ENCODE measurements at regions not wholly inside any gene's neighbourhood (a gene's known extent, or its start where the extent isn't known, plus 50 kb on each side); places are given as distances from the start of the nearest gene placed in this dataset.

DNA sequence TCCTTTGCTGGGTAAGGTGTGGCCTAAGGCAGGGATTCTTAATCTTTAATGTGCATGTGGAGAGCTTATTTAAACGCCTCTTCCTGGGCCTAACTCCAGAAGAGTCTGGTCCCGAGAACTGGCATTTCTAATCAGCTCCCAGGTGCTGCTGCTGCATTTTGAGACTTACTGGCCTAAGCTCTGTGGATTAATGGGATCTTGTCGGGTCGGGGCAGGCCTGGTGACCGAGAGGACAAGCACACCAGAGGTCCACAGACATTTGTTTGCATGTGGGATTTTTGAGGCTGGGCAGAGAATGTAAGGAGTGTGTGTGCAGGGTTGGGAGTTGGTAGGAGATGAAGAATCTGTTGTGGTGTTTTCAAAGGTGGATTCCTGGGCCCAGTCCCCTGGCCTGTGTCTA is 95.0 kb upstream of the DAP start:
- H3K36me3 Mint-ChIP-seq (ENCODE audit: low read depth) = no peaks in the 10 kb centered on the region
- peaks cover 7% of the 10 kb centered on the region for H3K27me3 Mint-ChIP-seq
- ChIA-PET POLR2A (no interaction called here), CTCF (no interaction called here)
- no peak overlapping the region for H3K27ac Mint-ChIP-seq
- H3K4me3 Mint-ChIP-seq = no peak overlapping the region
- H3K4me1 Mint-ChIP-seq = no peaks in the 10 kb centered on the region
- H3K9me3 Mint-ChIP-seq = no peaks in the 10 kb centered on the region
- DNase-seq = no peak

DNA sequence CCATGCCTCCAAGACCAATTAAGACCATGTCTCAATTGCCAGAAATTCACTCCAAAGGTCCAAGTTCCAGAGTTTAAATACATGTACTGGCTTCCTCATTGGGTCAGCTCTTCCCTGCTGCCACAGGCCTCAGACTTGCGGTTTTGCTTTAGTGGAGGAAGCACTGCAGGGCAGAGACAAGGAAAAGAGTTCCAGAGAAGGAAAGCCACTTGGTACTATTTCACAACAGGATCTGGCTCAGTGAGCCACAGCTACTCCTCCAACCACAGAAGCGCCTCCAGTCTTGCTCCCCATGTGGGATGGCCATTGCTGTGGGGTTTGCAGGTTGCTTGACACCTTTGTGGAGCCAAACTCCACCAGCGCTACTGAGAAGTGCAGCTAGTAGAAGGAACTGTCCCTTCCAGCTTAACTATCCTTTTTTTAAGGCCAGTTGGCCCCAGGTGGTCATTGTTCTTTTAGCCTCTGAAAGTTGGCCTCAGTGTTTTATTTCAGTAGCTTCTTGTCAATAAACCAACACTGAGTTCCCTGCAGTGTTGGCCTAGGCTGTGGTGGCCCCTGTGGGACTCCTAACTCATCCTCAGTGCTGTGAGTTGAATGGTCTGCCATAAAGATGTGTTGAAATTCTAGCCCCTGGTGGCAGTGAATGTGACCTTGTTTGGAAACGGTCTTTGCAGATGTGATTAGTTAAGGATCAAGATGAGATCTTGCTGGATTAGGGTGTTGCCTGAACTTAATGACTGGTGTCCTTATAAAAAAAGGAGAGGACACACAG is 93.7 kb upstream of the DAP start:
- Mint-ChIP-seq H3K4me1 (no peaks in the 10 kb centered on the region), H3K27ac (no peak overlapping the region), H3K27me3 (peaks cover 6% of the 10 kb centered on the region), H3K4me3 (no peak overlapping the region), H3K9me3 (no peaks in the 10 kb centered on the region), H3K36me3 (ENCODE audit: low read depth) (no peaks in the 10 kb centered on the region)
- no peak for DNase-seq
- ChIA-PET CTCF (interaction anchor here (0.5 kb wide), 1 partner anchor 213 kb away, joined by 3 read pairs; no protein-coding TSS in a partner anchor), POLR2A (interaction anchor here (0.7 kb wide), 1 partner anchor 120 kb away, joined by 3 read pairs; no protein-coding TSS in a partner anchor)

DNA sequence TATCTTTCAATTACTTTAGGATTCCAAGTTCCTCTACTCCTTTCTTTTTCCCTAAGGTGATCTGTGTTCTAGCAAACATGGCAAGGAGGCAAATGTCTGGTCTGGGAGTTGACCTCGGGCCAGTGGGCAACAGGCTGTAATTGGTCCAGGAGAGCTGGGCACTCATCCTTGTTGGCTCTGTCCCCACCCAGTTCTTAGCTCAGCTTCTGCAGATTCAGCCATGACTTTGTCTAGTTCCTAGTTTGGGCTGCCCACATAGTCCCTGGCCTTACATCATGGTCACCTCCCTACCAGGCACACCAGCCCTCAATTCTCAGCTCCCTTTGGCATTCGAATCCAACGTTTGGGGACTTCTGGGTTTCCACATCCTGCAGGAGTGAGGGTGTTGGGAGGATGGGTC is 92.1 kb upstream of the DAP start:
- ChIA-PET POLR2A (no interaction called here), CTCF (no interaction called here)
- DNase-seq = no peak
- no peaks in the 10 kb centered on the region for H3K36me3 Mint-ChIP-seq (ENCODE audit: low read depth)
- peaks cover 6% of the 10 kb centered on the region for H3K27me3 Mint-ChIP-seq
- H3K9me3 Mint-ChIP-seq = no peaks in the 10 kb centered on the region
- H3K4me1 Mint-ChIP-seq = no peaks in the 10 kb centered on the region
- no peak overlapping the region for H3K4me3 Mint-ChIP-seq
- no peak overlapping the region for H3K27ac Mint-ChIP-seq

DNA sequence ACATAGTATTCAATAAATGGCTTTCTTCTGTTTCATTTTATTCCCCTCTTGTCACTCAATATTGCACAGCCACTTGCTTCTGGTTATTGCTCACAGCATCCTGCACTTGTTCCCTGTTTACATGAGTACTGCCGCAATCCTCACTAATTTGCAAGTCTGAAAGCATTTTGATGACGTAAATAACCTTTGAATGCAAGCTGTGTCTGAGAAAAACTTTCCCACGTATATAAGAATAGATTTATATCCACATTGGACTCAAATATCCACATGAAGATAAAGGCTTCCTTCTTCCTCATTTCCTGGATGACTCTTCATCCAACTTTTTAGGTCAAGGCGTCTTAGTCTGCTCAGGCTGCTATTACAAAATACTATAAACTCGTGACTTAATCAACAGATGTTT is 88.2 kb upstream of the DAP start:
- ChIA-PET CTCF (no interaction called here), POLR2A (no interaction called here)
- Mint-ChIP-seq H3K4me3 (no peak overlapping the region), H3K4me1 (no peaks in the 10 kb centered on the region), H3K9me3 (peaks cover 5% of the 10 kb centered on the region), H3K36me3 (ENCODE audit: low read depth) (no peaks in the 10 kb centered on the region), H3K27me3 (peaks cover 18% of the 10 kb centered on the region), H3K27ac (no peak overlapping the region)
- DNase-seq = no peak

DNA sequence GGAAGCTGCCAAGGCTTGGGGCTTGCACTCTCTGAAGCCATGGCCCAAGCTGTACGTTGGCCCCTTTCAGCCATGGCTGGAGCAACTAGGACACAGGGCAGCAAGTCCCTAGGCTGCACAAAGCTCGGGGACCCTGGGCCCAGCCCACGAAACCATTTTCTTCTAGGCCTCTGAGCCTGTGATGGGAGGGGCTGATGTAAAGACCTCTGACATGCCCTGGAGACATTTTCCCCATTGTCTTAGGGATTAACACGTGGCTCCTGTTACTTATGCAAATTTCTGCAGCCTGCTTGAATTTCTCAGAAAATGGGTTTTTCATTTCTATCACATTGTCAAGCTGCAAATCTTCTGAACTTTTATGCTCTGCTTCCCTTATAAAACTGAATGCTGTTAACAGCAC is 83.0 kb upstream of the DAP start:
- no peak for DNase-seq
- peaks cover 7% of the 10 kb centered on the region for H3K9me3 Mint-ChIP-seq
- no peak overlapping the region for H3K27ac Mint-ChIP-seq
- H3K4me3 Mint-ChIP-seq = no peak overlapping the region
- H3K4me1 Mint-ChIP-seq = no peaks in the 10 kb centered on the region
- no peaks in the 10 kb centered on the region for H3K36me3 Mint-ChIP-seq (ENCODE audit: low read depth)
- CTCF ChIA-PET = no interaction called here
- POLR2A ChIA-PET = no interaction called here
- H3K27me3 Mint-ChIP-seq = peaks cover 19% of the 10 kb centered on the region

DNA sequence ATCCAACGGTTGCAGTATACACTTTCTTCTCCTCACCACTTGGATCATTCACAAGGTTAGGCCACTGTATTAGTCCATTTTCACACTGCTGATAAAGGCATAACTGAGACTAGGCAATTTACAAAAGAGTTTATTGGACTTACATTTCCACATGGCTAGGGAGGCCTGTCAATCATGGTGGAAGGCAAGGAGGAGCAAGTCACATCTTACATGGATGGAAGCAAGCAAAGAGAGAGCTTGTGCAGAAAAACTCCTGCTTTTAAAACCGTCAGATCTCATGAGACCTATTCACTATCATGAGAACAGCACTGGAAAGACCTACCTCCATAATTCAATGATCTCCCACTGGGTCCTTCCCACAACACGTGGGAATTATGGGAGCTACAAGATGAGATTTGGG is 81.8 kb upstream of the DAP start:
- Mint-ChIP-seq H3K9me3 (peaks cover 7% of the 10 kb centered on the region), H3K27me3 (peaks cover 19% of the 10 kb centered on the region), H3K27ac (no peak overlapping the region), H3K36me3 (ENCODE audit: low read depth) (no peaks in the 10 kb centered on the region), H3K4me1 (no peaks in the 10 kb centered on the region), H3K4me3 (no peak overlapping the region)
- CTCF ChIA-PET = no interaction called here
- no peak for DNase-seq
- POLR2A ChIA-PET = no interaction called here

DNA sequence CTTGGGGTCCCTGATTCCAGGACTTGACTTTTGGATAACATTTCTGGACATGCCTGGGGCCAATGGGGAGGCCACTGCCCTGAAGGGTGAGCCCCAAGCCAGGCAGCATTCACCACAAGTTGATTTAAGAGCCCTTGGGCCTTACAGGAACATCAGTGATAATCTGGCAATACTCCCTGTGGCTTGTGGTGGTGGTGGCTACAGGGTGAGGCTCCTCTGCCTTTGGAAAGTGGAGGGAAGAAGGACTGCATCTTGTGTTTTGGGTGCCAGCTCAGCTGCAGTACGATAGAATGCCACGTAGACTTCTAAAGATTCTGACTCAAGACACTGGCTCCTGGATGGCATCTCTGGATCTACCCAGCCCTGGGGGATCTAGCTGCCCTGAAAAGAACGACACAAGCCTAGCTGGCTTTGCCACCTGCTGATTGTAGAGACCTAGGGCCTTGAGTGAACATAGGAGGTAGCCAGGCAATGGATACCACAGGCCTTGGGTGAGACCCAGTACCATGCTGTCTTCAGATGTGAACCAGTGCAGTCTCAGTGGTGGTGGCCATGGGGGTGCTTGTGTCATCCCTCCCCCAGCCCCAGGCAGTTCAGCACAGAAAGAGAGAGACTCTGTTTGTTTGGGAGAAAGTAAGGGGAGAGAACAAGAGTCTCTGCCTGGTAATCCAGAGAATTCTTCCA is 79.0 kb upstream of the DAP start:
- CTCF ChIA-PET = no interaction called here
- DNase-seq = no peak
- H3K4me3 Mint-ChIP-seq = no peak overlapping the region
- no peaks in the 10 kb centered on the region for H3K36me3 Mint-ChIP-seq (ENCODE audit: low read depth)
- POLR2A ChIA-PET = no interaction called here
- H3K27ac Mint-ChIP-seq = no peak overlapping the region
- no peaks in the 10 kb centered on the region for H3K4me1 Mint-ChIP-seq
- H3K9me3 Mint-ChIP-seq = peaks cover 7% of the 10 kb centered on the region
- H3K27me3 Mint-ChIP-seq = peaks cover 9% of the 10 kb centered on the region

DNA sequence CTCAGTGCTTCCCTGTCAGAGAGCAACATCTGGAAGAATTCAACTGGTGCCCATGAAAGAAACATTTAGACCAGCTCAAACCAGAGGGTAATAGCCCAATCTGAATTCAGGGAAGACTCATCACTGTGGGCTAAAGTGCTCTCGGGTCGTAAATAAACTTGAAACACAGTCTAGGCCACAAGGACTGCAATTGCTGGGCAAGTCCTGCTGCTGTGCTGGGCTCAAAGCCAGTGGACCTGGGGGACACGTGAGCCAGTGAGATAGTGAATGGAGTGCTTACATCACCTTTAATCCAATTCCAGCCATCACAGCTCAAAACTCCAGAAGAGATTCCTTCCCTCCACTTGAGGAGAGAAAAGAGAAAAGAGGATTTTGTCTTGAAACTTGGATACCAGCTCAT is 78.1 kb upstream of the DAP start:
- ChIA-PET POLR2A (no interaction called here), CTCF (no interaction called here)
- H3K9me3 Mint-ChIP-seq = peaks cover 2% of the 10 kb centered on the region
- H3K4me3 Mint-ChIP-seq = no peak overlapping the region
- DNase-seq = no peak
- no peak overlapping the region for H3K27ac Mint-ChIP-seq
- no peaks in the 10 kb centered on the region for H3K36me3 Mint-ChIP-seq (ENCODE audit: low read depth)
- no peaks in the 10 kb centered on the region for H3K4me1 Mint-ChIP-seq
- H3K27me3 Mint-ChIP-seq = peaks cover 2% of the 10 kb centered on the region

DNA sequence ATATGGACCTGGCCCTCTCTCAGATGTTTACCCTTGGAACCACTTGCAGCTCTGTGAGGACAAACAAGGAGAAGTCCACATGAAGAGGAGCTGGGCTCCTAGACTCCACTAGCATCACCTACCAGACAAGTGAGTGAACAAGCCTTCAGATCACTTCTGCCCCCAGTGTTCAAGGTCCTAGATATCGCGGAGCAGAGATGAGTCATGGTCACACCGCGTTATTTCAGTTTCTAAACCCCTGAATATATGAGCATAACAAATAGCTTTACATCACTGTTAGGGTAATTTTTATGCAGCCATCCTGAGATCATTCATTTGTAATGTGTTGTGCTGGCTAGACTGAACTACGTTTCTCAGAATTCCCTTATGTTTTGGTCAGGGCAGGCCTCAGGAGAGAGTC is 77.0 kb upstream of the DAP start:
- Mint-ChIP-seq H3K27me3 (peaks cover 2% of the 10 kb centered on the region), H3K36me3 (ENCODE audit: low read depth) (no peaks in the 10 kb centered on the region), H3K9me3 (peaks cover 2% of the 10 kb centered on the region), H3K4me1 (no peaks in the 10 kb centered on the region), H3K27ac (no peak overlapping the region), H3K4me3 (no peak overlapping the region)
- CTCF ChIA-PET = interaction anchor here (1.7 kb wide), 1 partner anchor 14 kb away, joined by 5 read pairs; no protein-coding TSS in a partner anchor
- POLR2A ChIA-PET = no interaction called here
- no peak for DNase-seq

DNA sequence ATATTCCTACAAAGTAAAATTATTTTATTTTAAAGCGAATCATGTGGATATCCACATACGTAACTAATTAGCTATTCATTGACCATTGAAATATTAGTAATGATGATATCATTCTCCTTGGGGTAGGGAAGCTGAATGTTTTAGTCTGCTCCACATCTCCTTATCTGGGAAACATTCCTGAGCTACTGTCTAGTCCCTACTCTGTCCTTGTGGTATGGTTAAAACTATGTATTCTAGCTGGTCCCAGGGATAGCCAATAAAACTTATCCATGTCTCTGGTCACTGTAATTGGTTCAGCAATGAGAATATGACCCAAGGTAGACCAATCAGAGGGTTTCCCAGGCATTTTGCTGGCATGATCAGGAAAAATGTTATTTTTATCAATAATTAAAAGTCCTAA is 76.0 kb upstream of the DAP start:
- no peak for DNase-seq
- Mint-ChIP-seq H3K4me3 (no peak overlapping the region), H3K27ac (no peak overlapping the region), H3K27me3 (no peaks in the 10 kb centered on the region), H3K36me3 (ENCODE audit: low read depth) (no peaks in the 10 kb centered on the region), H3K9me3 (no peaks in the 10 kb centered on the region), H3K4me1 (no peaks in the 10 kb centered on the region)
- ChIA-PET POLR2A (no interaction called here), CTCF (interaction anchor here (1.7 kb wide), 1 partner anchor 13 kb away, joined by 5 read pairs; no protein-coding TSS in a partner anchor)

DNA sequence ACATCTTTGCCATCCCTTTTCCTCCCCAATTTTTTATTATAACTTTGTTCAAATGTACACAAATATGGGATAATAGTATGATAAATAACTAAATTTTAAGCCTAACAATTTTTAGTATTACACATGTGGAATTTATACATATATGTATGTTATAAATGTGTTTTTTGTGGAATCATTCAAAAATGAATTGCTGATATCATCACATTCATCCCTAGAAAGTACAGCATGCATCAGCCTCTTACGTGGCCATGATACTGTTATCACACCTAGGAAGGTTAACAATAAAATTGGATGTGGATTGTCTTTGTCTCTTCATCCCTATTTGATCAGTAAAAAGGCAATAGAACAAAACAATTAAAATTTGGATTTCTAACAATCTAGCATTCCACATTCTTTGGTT is 73.7 kb upstream of the DAP start:
- no peak overlapping the region for H3K27ac Mint-ChIP-seq
- ChIA-PET CTCF (no interaction called here), POLR2A (no interaction called here)
- no peaks in the 10 kb centered on the region for H3K36me3 Mint-ChIP-seq (ENCODE audit: low read depth)
- no peak for DNase-seq
- H3K27me3 Mint-ChIP-seq = no peaks in the 10 kb centered on the region
- H3K9me3 Mint-ChIP-seq = no peaks in the 10 kb centered on the region
- H3K4me3 Mint-ChIP-seq = no peak overlapping the region
- no peaks in the 10 kb centered on the region for H3K4me1 Mint-ChIP-seq

DNA sequence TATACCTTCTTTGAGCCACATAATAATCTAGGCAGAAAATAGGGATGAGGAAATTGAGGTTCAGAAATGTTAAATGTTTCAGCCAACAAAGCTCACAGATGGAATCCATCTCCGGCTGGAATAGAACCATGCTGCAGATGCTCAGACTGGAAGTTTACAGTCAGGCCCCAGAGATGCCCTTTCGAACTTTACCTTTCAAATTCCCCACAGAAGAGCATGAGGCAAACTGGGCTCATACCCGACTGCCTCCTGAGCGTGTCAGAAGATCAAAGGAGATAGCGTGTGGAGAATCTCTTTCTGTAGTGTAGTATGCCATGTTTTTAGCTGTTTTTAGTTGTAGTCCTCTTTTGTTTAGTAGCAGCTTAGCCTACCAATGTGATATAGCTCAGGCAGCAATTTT is 72.0 kb upstream of the DAP start:
- no peaks in the 10 kb centered on the region for H3K27me3 Mint-ChIP-seq
- ChIA-PET CTCF (no interaction called here), POLR2A (no interaction called here)
- no peak for DNase-seq
- no peak overlapping the region for H3K27ac Mint-ChIP-seq
- H3K9me3 Mint-ChIP-seq = no peaks in the 10 kb centered on the region
- H3K4me1 Mint-ChIP-seq = no peaks in the 10 kb centered on the region
- H3K36me3 Mint-ChIP-seq (ENCODE audit: low read depth) = no peaks in the 10 kb centered on the region
- H3K4me3 Mint-ChIP-seq = no peak overlapping the region

DNA sequence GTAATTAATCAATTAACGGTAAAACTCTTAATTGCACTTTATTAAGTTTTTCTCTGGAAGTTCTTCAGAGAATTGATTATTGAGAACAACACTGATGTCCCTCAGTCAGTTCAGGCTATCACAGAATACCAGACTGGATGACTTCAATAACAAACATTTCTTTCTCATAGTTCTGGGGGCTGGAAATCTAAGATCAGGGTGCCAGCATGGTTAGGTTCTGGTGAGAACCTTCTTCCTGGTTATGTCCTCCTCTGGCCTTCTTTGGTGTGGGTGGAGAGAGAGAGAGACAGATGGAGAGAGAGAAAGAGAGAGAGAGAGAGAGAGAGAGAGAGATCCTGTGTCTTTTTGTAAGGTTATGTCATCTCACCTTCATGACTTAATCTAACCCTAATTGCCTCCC is 71.4 kb upstream of the DAP start:
- CTCF ChIA-PET = no interaction called here
- Mint-ChIP-seq H3K4me1 (no peaks in the 10 kb centered on the region), H3K27ac (no peak overlapping the region), H3K9me3 (no peaks in the 10 kb centered on the region), H3K36me3 (ENCODE audit: low read depth) (no peaks in the 10 kb centered on the region), H3K4me3 (no peak overlapping the region), H3K27me3 (no peaks in the 10 kb centered on the region)
- no peak for DNase-seq
- POLR2A ChIA-PET = no interaction called here

DNA sequence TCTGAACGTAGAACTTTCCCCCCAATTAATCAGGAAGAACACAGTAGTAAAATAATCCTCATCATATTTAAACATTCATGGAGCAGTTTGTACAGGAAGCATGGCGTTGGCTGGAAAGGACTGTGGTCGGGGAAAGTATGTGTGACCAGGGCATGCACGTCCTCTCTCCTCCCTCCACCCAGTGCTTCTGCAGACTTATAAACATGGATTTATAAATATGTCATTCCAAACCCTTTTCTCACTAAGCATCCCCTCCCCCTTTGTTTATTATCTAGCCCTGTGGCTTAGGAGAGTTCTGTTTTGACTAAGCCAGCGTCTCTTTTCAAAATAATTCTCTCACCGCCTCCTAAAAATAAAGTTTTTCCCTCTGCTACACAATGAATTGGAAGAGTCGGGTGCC is 70.4 kb upstream of the DAP start:
- H3K4me3 Mint-ChIP-seq = no peak overlapping the region
- CTCF ChIA-PET = no interaction called here
- H3K9me3 Mint-ChIP-seq = no peaks in the 10 kb centered on the region
- no peaks in the 10 kb centered on the region for H3K27me3 Mint-ChIP-seq
- no peaks in the 10 kb centered on the region for H3K4me1 Mint-ChIP-seq
- H3K27ac Mint-ChIP-seq = no peak overlapping the region
- no peaks in the 10 kb centered on the region for H3K36me3 Mint-ChIP-seq (ENCODE audit: low read depth)
- POLR2A ChIA-PET = no interaction called here
- DNase-seq = no peak

Measured in activated CD4-positive, alpha-beta T cell treated with anti-CD3 and anti-CD28 coated beads, Interleukin-2, amount 10 ng/mL, durations not matched to agents 7 days and 5 days (primary cell).